HG02763 (cell line): ENCODE measurements at regions not wholly inside any gene's neighbourhood (a gene's known extent, or its start where the extent isn't known, plus 50 kb on each side); places are given as distances from the start of the nearest gene placed in this dataset.

Source experiments
- ATAC-seq: cut with Tn5 transposase; IDR thresholded peaks from one replicate; pipeline ENCODE4 v1.9.1; 2021; ENCODE audit warnings: mild to moderate bottlenecking, moderate library complexity; ENCODE audit not compliant: unreplicated experiment

GRCh38 chr2:162974771-162975170 lies 136.2 kb upstream of the KCNH7 start:
- ATAC-seq, result no peak

DNA sequence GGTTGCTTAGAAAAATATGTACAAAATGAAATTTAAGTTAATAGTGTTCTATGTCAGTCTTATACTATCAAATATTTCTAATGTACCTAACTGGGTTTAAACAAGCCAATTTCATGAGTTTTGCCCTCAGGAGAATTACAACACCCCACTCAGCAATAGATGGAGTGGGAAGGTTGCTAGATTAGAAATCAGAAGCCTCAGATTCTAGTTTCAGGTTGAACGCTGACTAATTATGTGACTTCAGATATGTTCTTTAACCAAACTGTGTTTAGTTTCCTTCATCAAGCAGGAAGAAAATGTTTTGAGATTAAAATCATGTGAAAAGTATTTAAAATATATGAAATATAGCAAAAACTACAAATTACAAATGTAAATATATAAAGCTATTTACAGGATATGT lies 133.8 kb upstream of the KCNH7 start:
- no peak for ATAC-seq

DNA sequence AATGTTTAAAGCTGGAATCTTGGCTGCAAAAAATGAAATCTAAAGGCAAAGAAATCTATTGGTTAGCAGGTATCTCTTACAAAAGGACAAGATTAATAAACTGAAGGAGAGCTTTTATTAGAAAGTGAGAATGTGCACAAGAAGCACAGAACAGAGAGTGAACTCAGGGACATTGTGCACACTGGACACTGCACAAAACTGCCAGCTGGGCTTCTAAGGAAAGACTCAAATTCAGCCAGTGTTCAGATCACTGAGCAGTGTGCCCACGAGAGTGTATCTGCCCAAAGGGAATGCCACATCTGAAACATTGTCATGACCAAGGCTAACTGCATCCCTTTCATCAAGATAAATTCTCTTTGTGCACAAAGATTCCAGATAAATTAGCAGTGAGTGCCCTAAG lies 129.7 kb upstream of the KCNH7 start:
- no peak for ATAC-seq

DNA sequence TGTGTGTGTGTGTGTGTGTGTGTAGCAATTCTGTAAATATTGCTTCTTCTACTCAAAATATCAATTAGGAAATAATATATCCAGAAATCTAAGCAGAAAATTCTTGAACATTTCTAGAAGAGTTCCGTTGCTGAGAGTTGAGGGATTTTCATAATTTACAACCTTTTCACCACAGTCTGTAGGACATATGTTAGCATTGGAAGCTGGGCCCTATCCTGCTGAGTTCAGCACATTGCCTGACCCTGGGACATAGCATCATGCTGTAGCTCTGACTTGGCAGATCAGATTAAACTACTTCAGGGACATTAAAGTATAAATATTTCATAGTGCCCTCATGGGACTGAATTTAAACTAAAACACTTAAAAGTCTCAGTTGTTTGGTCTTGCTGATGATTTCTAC lies 129.2 kb upstream of the KCNH7 start:
- ATAC-seq, result no peak

GRCh38 chr2:162967147-162967546 lies 128.6 kb upstream of the KCNH7 start:
- ATAC-seq, result no peak

DNA sequence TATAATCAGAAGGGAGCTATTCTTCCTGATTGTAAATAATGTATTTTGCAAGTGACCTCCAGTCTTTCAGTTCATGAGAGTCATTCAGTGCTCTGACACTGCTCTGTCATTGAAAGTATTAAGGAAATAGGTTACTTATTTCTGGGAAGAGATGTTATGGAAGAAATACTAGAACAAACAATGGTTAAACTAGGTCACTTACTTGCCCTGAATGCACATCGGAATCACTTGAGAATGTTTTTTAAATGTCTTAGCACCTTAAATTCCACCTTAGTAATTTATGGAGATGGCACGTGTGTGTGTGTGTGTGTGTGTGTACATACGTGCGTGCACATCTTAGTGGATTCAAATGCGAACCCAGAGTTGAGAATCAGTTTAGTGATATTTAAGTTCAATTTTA lies 126.6 kb upstream of the KCNH7 start:
- ATAC-seq, result no peak

- no peak for ATAC-seq
These were observed 125.9 kb upstream of the KCNH7 start for GRCh38 chr2:162964513-162964912.

GRCh38 chr2:162963156-162963555 lies 124.6 kb upstream of the KCNH7 start:
- ATAC-seq, result no peak

DNA sequence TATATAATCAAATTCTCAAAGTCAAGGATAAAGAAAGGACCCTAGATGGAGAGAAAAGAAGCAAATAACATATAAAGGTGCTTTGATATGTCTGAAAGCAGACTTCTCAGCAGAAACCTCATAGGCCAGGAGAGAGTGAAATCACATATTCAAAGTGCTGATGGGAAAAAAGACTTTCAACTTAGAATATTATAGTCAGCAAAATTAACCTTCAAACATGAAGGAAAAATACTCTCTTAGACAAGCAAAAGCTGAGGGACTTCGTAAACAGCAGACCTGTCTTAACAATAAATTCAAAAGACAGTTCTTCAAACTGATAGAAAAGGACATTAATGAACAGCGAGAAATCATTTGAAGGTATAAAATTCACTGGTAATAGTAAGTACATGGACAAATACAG lies 107.2 kb upstream of the KCNH7 start:
- ATAC-seq, result no peak

GRCh38 chr2:162938387-162938786 lies 99.8 kb upstream of the KCNH7 start:
- ATAC-seq, result no peak

DNA sequence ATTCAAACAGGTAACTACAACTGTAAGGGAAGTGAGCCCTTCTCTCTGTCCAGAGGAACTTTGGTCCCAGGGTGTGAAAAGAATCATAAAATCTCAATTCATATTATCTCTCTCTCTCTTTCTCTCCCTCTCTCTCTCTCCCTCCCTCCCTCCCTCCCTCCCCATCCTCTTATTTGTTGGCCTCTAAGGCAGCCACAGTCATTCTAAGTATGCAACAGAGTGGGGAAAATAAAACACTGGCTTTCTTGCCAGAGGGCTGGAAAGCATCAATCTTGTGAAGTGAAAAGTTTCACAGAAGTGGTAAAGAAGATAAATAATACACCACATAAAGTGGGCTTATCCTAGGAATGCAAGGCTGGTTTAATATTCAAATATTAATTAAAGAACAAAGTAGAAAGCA lies 95.6 kb upstream of the KCNH7 start:
- ATAC-seq, result no peak

DNA sequence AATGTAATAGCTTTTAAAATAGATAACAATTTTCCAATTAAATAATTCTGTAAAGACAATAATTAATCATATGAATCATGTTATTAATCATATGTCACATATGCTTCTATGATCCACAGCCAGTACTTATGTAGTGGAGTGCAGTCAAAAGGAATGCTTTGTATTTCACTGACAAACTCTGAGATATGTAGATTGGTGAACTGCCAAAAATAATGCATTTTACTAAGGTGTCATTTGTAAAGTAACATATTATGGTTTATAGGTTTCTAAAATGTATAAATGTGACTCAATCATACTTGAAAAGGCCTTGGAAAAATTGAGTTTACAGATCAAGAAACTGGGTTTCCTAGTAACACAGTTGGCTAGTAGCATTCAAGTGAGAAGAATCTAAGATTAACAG lies 93.8 kb upstream of the KCNH7 start:
- no peak for ATAC-seq

DNA sequence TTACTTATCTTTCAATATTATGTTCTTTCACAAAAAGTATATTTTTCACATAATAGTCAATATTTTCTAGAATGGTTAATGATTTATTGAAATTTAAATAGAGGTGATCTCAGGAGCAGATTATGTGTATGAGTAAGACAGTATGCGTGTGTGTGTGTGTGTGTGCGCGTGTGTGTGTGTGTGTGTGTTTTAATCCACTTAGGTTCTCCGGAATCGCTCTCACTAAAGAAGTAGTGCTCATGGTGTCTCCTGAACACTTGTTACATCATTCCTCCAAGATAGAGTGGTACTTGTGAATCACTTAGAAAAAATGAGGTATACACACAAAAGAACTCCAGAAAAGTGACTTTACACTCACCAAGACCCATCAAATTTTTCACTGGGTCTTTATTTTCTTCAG lies 91.0 kb upstream of the KCNH7 start:
- ATAC-seq, result no peak

DNA sequence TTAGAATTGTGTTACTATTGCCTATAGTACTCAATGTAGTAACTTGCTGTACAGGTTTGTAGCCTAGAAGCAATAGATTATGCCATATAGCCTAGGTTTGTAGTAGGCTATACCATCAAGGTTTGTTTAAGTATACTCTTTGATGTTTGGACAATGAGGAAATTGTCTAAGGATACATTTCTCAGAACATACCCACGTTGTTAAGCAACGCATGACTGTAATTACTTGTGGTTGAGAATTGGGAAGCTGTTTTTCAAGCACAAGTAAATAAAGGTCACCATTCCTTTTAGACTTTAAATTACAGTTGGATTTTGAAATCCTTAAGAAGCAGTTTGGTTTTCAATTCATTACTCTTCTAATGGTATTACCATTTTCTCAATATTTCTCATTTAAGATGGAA lies 89.8 kb upstream of the KCNH7 start:
- ATAC-seq, result no peak

DNA sequence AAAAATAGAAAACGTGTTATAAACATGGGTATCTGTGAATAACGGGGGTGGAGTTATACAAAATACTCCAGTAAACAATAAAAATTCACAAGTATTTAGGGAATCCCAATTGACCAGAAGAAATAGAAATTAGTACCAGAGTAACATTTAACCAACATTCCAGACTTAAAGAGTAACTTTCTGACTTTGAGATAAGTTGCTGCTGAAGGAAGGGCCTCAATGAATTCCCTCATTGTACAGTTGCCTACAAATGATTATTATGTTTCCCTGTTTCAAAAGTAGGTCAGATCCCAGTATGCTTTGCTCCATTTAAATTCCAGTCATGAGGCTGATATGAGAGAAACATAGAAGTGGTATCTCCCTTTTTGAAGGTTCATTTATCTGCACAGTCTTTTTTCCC lies 88.3 kb upstream of the KCNH7 start:
- no peak for ATAC-seq

DNA sequence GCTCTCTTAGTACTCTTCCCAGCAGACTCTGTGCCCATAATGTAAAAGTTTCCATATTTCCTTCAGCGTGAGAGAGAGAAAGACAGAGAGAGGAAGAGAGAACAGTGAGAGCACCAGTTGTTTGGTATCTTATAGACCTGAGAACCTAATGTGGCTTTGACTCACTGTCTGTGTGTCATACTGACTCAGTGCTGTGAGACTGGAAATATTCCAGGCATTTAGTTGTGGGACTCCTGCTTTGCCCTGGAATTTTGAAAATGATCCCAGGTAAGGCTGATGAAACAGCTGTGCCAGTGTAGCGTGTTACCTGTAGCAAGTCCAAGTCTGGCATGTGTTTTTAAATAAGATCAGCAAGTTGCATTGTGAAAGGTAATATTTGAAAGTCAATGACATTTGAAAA lies 87.9 kb upstream of the KCNH7 start:
- no peak for ATAC-seq

DNA sequence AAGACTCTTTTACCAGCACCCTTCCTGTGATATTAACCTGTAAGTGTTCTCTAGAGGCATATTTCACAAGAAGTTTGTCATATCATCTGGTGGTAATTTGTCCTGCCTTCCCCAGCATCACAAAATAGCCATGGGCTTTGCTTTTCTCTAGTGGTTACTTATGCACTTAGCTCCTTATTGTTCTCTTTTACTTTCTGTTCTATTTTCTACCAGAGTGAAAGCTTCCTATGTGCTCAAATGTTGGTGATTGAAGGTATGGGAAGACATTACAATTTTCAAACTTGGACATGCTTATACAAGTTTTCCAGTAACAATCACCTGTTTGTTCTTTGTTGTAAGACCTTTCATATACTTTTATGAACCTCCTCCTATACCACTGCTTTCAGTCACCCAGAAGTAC lies 87.0 kb upstream of the KCNH7 start:
- no peak for ATAC-seq

DNA sequence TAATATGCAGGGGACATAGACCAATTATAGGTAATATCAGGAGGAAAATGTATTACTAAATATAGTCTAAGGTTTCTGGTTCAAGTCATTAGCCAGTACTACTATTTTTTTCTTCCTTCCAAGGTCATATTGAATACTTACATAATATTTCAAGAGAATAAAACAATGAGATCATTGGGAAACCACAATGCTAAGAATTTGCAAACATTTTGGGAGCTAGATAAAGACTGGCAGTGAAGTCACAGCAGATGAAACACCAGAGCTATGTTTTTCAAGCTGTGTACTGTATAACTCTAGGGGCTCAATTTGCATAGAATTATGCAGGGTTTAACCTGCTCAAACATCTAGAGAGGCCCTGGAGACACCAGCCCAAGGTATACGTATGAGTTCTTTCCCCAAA lies 80.5 kb upstream of the KCNH7 start:
- ATAC-seq, result no peak

- ATAC-seq, result no peak
These were observed 79.1 kb upstream of the KCNH7 start for GRCh38 chr2:162917626-162918025.

GRCh38 chr2:162916286-162916801 lies 77.8 kb upstream of the KCNH7 start:
- no peak for ATAC-seq

DNA sequence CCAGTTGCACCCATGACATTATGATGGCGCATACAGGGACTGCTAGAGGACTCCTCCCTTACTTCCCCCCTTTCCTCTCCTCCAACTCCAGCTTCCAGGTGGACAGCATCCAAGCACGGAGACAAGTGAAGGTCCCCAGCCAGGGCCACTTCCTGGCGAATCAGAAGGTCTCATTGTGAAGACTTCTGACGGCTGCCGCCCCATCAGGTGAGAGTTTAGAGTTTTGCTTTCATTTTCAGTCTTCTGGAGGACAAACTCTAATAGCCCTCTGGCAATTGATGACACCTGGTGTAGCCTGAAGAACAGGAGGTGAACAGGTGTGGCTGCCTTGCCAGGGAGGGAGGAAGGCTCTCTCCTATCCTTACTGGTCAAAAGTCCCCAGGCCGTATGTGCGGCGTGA lies 77.3 kb upstream of the KCNH7 start:
- no peak for ATAC-seq

DNA sequence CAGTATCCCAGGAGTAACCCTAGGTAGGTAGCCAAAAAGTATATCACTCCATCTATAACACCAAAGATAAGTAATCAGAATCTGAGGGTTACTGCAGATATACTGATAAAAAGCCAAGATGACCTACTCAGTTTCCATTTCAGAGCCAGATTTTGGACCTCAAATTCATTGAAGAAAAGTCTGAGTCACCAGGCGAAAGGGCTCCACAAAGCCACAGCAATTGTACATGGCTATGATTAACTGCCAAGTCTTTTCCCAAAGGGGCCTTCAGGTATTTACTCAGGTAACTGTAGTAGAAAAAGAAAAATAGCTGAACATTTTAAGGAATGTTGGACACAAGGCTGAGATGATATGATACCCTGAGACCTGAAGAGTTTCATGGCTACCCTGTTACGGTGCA lies 75.6 kb upstream of the KCNH7 start:
- ATAC-seq, result no peak

DNA sequence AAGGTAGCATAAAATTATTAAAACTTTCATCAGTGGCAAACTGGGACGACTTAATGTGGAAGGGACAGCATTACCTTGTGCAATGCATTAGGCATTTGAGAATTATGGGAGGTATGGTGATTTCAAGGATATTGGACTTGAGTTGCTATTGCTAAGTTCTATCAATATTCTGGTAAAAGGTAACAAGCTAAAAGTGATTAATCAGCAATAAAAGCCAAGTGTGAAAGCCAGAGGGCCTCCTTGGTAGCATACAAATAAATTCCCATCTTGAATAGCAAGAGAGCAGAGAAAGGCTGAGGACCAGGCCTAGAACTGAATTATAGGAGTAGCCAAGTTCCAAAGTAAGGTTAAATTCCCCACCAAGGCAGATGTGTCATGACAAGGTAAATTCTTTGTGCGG lies 74.2 kb upstream of the KCNH7 start:
- no peak for ATAC-seq

DNA sequence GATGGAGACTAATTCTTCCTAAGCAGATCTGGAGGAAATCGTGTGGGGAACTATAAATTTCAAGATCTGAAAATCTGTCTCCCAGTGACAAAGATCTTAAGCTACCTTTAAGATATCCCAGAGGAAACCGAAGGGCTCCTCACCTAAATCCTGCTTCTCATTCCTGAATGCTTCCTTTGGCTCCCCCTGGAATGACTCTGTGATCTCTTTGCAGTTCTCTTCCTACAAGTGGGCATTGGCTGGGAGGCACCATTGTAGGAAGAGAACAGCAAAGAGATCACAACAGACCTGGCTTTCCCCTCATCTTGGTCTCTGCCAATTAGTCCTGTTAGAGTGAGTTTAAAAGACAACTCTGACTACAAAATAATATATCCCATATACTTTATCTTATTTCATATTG lies 70.0 kb upstream of the KCNH7 start:
- no peak for ATAC-seq
